A673 (cell line): ENCODE measurements at regions not wholly inside any gene's neighbourhood (a gene's known extent, or its start where the extent isn't known, plus 50 kb on each side); places are given as distances from the start of the nearest gene placed in this dataset.

Source experiments
- BruUV-seq: library from RNA; stranded (reverse); fragments of 400-500 nt; replicated peaks from 2 replicates; lab custom pipeline; 2021; lab: Mats Ljungman, UMichigan
- CTCF ChIA-PET: fragments of 300-600 bp; sonication (Branson Sonifier 250); formaldehyde crosslinking; loops from one replicate; lab custom pipeline; 2022; ENCODE audit warnings: antibody characterized with exemption; lab: Charles Lee
- POLR2A ChIA-PET: fragments of 300-600 bp; sonication (Branson Sonifier 250); formaldehyde crosslinking; loops from one replicate; lab custom pipeline; 2022; ENCODE audit warnings: antibody characterized with exemption; ENCODE audit not compliant: low non-redundant PET; lab: Charles Lee
- DNase-seq: peaks from one replicate; pipeline ENCODE4 v3.0.0-alpha.2; 2015; ENCODE audit warnings: low spot score
- H3K27ac ChIP-seq: fragments of 200-600 bp; sonication (generic); 2 replicates; pipeline ENCODE4 v1.5.1; 2016; ENCODE audit warnings: mixed run types, low read depth, mild to moderate bottlenecking, mixed read lengths, antibody characterized with exemption, low read length; ENCODE audit not compliant: poor library complexity, severe bottlenecking
- H3K27me3 ChIP-seq: fragments of 200-600 bp; sonication (generic); replicated peaks from 2 replicates; pipeline ENCODE4 v1.6.1; 2017; ENCODE audit warnings: mixed run types, low read depth, mild to moderate bottlenecking, mixed read lengths, antibody characterized with exemption, low read length; ENCODE audit not compliant: insufficient read depth, poor library complexity
- H3K36me3 ChIP-seq: fragments of 200-600 bp; sonication (generic); 2 replicates; pipeline ENCODE4 v1.6.1; 2016; ENCODE audit warnings: mixed run types, mild to moderate bottlenecking, mixed read lengths, antibody characterized with exemption, low read length; ENCODE audit not compliant: insufficient read depth, poor library complexity, severe bottlenecking
- H3K4me1 ChIP-seq: fragments of 200-600 bp; sonication (generic); 2 replicates; pipeline ENCODE4 v1.6.1; 2017; ENCODE audit warnings: mixed run types, mild to moderate bottlenecking, mixed read lengths, antibody characterized with exemption, low read length; ENCODE audit not compliant: insufficient read depth, poor library complexity, severe bottlenecking
- H3K4me3 ChIP-seq: fragments of 200-600 bp; sonication (generic); 2 replicates; pipeline ENCODE4 v1.5.1; 2016; ENCODE audit warnings: low read depth, mixed run types, mild to moderate bottlenecking, mixed read lengths, low read length; ENCODE audit not compliant: poor library complexity, severe bottlenecking
- H3K9me3 ChIP-seq: fragments of 200-600 bp; sonication (generic); 2 replicates; pipeline ENCODE4 v1.6.1; 2016; ENCODE audit warnings: mixed run types, low read depth, mild to moderate bottlenecking, mixed read lengths, antibody characterized with exemption, low read length; ENCODE audit not compliant: poor library complexity, severe bottlenecking
- EZH2 ChIP-seq: fragments of 200-600 bp; sonication (generic); IDR thresholded peaks from 2 replicates; pipeline ENCODE4 v1.6.1; 2017; ENCODE audit warnings: borderline replicate concordance, low read depth, mild to moderate bottlenecking, mixed read lengths, antibody characterized with exemption, low read length; ENCODE audit not compliant: poor library complexity, severe bottlenecking
- intact Hi-C: fragments of 100-400 bp; cut with micrococcal nuclease; formaldehyde crosslinking; loops from one replicate; pipeline ENCODE4 v1.10.0; 2022; ENCODE audit not compliant: unreplicated experiment
- TF ChIP-seq, protein P1 (sequence below): fragments of 300-800, 200-600 bp; sonication (generic); conservative IDR thresholded peaks from 2 replicates; pipeline ENCODE4 v1.5.1; 2017; ENCODE audit warnings: low read depth, mild to moderate bottlenecking, antibody characterized with exemption, low read length, moderate library complexity, mixed read lengths

- no peak overlapping the region for H3K4me3 ChIP-seq
Observed at GRCh38 chr12:29980304-29980703, 196.6 kb upstream of the TMTC1 start.

DNA sequence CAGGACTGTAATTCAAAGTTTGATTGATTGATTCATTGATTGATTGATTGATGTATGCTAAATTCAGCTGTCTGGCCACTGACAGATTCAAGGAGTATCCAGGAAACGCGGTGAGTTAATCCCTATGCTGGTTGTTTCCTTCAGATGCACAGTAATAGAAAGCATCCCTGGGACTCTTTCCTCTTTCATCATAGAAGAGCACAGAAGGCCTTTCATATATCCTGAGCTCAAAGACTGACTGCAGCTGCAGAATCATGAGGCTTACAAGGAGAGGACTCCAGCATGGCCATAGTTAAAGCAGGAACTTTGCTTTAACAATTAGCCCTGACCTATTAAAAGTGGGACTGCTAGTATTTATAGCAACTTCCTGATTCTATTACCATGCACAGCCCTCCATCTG is 187.7 kb upstream of the TMTC1 start:
- Histone ChIP-seq H3K4me3 (no peak overlapping the region), H3K4me1 (no peaks in the 10 kb centered on the region), H3K27ac (no peak overlapping the region), H3K36me3 (no peaks in the 10 kb centered on the region), H3K9me3 (no peaks in the 10 kb centered on the region), H3K27me3 (no peaks in the 10 kb centered on the region)
- no TSS peak for BruUV-seq
- peak; percentile 41 for DNase-seq
- TF ChIP-seq, protein P1, sequence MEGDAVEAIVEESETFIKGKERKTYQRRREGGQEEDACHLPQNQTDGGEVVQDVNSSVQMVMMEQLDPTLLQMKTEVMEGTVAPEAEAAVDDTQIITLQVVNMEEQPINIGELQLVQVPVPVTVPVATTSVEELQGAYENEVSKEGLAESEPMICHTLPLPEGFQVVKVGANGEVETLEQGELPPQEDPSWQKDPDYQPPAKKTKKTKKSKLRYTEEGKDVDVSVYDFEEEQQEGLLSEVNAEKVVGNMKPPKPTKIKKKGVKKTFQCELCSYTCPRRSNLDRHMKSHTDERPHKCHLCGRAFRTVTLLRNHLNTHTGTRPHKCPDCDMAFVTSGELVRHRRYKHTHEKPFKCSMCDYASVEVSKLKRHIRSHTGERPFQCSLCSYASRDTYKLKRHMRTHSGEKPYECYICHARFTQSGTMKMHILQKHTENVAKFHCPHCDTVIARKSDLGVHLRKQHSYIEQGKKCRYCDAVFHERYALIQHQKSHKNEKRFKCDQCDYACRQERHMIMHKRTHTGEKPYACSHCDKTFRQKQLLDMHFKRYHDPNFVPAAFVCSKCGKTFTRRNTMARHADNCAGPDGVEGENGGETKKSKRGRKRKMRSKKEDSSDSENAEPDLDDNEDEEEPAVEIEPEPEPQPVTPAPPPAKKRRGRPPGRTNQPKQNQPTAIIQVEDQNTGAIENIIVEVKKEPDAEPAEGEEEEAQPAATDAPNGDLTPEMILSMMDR, result no peak
- ChIA-PET POLR2A (interaction anchor here (0.5 kb wide), 1 partner anchor 189 kb away, joined by 4 read pairs; no protein-coding TSS in a partner anchor), CTCF (no interaction called here)
- intact Hi-C loops, result no loop called here

More at GRCh38 chr12:29980304-29980703, 196.6 kb upstream of the TMTC1 start:
- CTCF ChIA-PET, result no interaction called here
- Histone ChIP-seq H3K27me3 (no peaks in the 10 kb centered on the region), H3K36me3 (no peaks in the 10 kb centered on the region), H3K4me1 (no peaks in the 10 kb centered on the region), H3K9me3 (no peaks in the 10 kb centered on the region), H3K27ac (no peak overlapping the region)
- intact Hi-C loops, result no loop called here
- TF ChIP-seq EZH2, result no peak
- TF ChIP-seq, protein P1, result no peak
- no peak for DNase-seq
- POLR2A ChIA-PET, result no interaction called here
- no TSS peak for BruUV-seq

DNA sequence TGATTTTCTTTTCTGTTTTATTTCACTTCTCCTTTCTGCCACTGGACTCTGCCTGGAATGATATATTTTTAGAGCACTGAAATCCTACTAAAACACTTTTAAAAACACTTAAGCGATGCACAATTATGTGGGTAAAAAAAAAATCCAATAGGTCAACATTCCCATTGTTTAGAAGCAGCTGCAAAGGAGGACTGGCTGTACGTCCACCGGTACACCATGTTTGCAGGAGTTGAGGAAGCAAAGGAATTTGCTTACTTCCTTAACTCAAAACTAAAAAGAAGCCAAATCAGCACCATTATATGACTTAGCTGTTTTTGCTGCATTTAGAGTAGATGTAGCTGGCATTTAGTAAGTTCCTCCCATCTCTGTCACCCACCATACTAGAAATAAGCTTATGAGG is 186.8 kb upstream of the TMTC1 start:
- H3K27me3 ChIP-seq, result no peaks in the 10 kb centered on the region
- no TSS peak for BruUV-seq
- no peaks in the 10 kb centered on the region for H3K36me3 ChIP-seq
- no peak overlapping the region for H3K27ac ChIP-seq
- intact Hi-C loops, result no loop called here
- TF ChIP-seq EZH2, result no peak
- TF ChIP-seq, protein P1, result no peak
- no peaks in the 10 kb centered on the region for H3K9me3 ChIP-seq
- ChIA-PET POLR2A (no interaction called here), CTCF (no interaction called here)
- no peaks in the 10 kb centered on the region for H3K4me1 ChIP-seq
- DNase-seq, result no peak
- H3K4me3 ChIP-seq, result no peak overlapping the region
